Endothelial cell of umbilical vein (primary cell): ENCODE measurements at regions not wholly inside any gene's neighbourhood (a gene's known extent, or its start where the extent isn't known, plus 50 kb on each side); places are given as distances from the start of the nearest gene placed in this dataset.

ENCODE experiments used
- BruUV-seq: library from RNA; stranded (reverse); fragments of 400-500 nt; replicated peaks from 2 replicates; lab custom pipeline; 2021; lab: Mats Ljungman, UMichigan
- CTCF ChIA-PET: fragments of 300-600, 350-600 bp; sonication (Branson Sonifier 250); formaldehyde crosslinking; loops from one replicate; lab custom pipeline; 2021; ENCODE audit warnings: antibody characterized with exemption, inconsistent platforms; lab: Charles Lee
- POLR2A ChIA-PET: fragments of 300-600, 350-600 bp; sonication (Branson Sonifier 250); formaldehyde crosslinking; loops from one replicate; lab custom pipeline; 2021; ENCODE audit warnings: antibody characterized with exemption, inconsistent platforms; lab: Charles Lee
- DNase-seq: peaks from one replicate; pipeline ENCODE4 v3.0.0-alpha.2; 2011; ENCODE audit warnings: low read depth, low spot score
- FAIRE-seq: peaks from 2 replicates; lab custom pipeline; 2011; peaks lifted over from hg19 to GRCh38; lab: Jason Lieb, UNC
- H2AFZ ChIP-seq: 2 replicates; pipeline ENCODE4 v1.6.0; 2012; ENCODE audit warnings: low read depth, low read length, control low read depth, inconsistent platforms
- H3K27ac ChIP-seq: 2 replicates; pipeline ENCODE4 v1.5.1; 2011; ENCODE audit warnings: low read depth, mild to moderate bottlenecking, control low read depth, low read length, moderate library complexity; ENCODE audit not compliant: insufficient read depth
- H3K27me3 ChIP-seq, 2 experiments: 2 replicates each; pipeline versions ENCODE4 v1.6.0 to v1.6.1; 2011; ENCODE audit warnings: low read length in 2 of 2, mixed read lengths in 1 of 2; ENCODE audit not compliant: control insufficient read depth in 2 of 2, insufficient read depth in 2 of 2
- H3K36me3 ChIP-seq, 2 experiments: 2 replicates in 1 of 2; 3 replicates in 1 of 2; pipeline ENCODE4 v1.5.1; 2011; ENCODE audit warnings: low read length in 2 of 2, mild to moderate bottlenecking in 1 of 2, moderate library complexity in 1 of 2; ENCODE audit not compliant: control insufficient read depth in 2 of 2, insufficient read depth in 2 of 2; ENCODE audit errors: extremely low read depth in 1 of 2
- H3K4me1 ChIP-seq: 3 replicates; pipeline ENCODE4 v1.5.1; 2011; ENCODE audit warnings: mild to moderate bottlenecking, low read length; ENCODE audit not compliant: control insufficient read depth, insufficient read depth; ENCODE audit errors: extremely low read depth
- H3K4me2 ChIP-seq: 2 replicates; pipeline ENCODE4 v1.6.1; 2011; ENCODE audit warnings: low read length, control low read depth, mixed read lengths; ENCODE audit not compliant: insufficient read depth
- H3K4me3 ChIP-seq, 3 experiments: fragments of 200-600 bp in 1 of 3; sonication (generic), shearing (Covaris generic) in 1 of 3; replicated peaks in 1 of 3; 2 replicates each; pipeline ENCODE4 v1.5.1; 2011 to 2016; ENCODE audit warnings: control low read depth in 3 of 3, low read length in 3 of 3, mild to moderate bottlenecking in 2 of 3, inconsistent platforms in 1 of 3, low read depth in 1 of 3, moderate library complexity in 1 of 3; ENCODE audit not compliant: insufficient read depth in 1 of 3
- H3K79me2 ChIP-seq: 2 replicates; pipeline ENCODE4 v1.6.0; 2012; ENCODE audit warnings: low read length, inconsistent platforms; ENCODE audit not compliant: control insufficient read depth, insufficient read depth
- H3K9ac ChIP-seq: replicated peaks from 2 replicates; pipeline ENCODE3; 2011; ENCODE audit warnings: low read length, control low read depth; ENCODE audit not compliant: insufficient read depth; ENCODE audit errors: extremely low read depth
- H3K9me1 ChIP-seq: replicated peaks from 3 replicates; pipeline ENCODE4 v1.6.0; 2011; ENCODE audit warnings: mild to moderate bottlenecking, low read length; ENCODE audit not compliant: control insufficient read depth, insufficient read depth; ENCODE audit errors: extremely low read depth
- H3K9me3 ChIP-seq: replicated peaks from 2 replicates; pipeline ENCODE4 v1.5.1; 2012; ENCODE audit warnings: low read length, inconsistent platforms; ENCODE audit not compliant: control insufficient read depth, insufficient read depth
- H4K20me1 ChIP-seq: replicated peaks from 2 replicates; pipeline ENCODE3; 2011; ENCODE audit warnings: mild to moderate bottlenecking, low read length; ENCODE audit not compliant: control insufficient read depth, insufficient read depth; ENCODE audit errors: extremely low read depth
- EZH2 ChIP-seq: IDR thresholded peaks from 2 replicates; pipeline ENCODE4 v1.6.1; 2012; ENCODE audit warnings: borderline replicate concordance, low read depth, mild to moderate bottlenecking, moderate library complexity, low read length, inconsistent platforms; ENCODE audit not compliant: severe bottlenecking
- FOS ChIP-seq: IDR thresholded peaks from 2 replicates; pipeline ENCODE4 v1.6.1; 2011; ENCODE audit warnings: mild to moderate bottlenecking, low read length, moderate library complexity, borderline replicate concordance; ENCODE audit not compliant: insufficient read depth
- GATA2 ChIP-seq: IDR thresholded peaks from 2 replicates; pipeline ENCODE4 v1.7.0; 2011; ENCODE audit warnings: low read depth, mild to moderate bottlenecking, moderate library complexity, mixed read lengths, low read length; ENCODE audit not compliant: insufficient read length, insufficient read depth
- JUN ChIP-seq: IDR thresholded peaks from 2 replicates; pipeline ENCODE4 v1.6.1; 2011; ENCODE audit warnings: borderline replicate concordance, low read depth; ENCODE audit not compliant: insufficient read length, insufficient read depth
- MYC ChIP-seq: IDR thresholded peaks from one replicate; pipeline ENCODE4 v1.6.1; 2011; ENCODE audit warnings: mild to moderate bottlenecking, low read depth, low read length
- POLR2A ChIP-seq: IDR thresholded peaks from 2 replicates; pipeline ENCODE4 v1.6.1; 2012; ENCODE audit warnings: low read depth, mild to moderate bottlenecking, control low read depth, low read length
- POLR2AphosphoS5 ChIP-seq: IDR thresholded peaks from 2 replicates; pipeline ENCODE4 v1.6.1; 2012; ENCODE audit warnings: low read depth, mild to moderate bottlenecking, control low read depth, low read length, moderate library complexity; ENCODE audit not compliant: insufficient read depth
- dilution Hi-C: fragments of 300-500 bp; cut with MboI; formaldehyde crosslinking; loops from one replicate; pipeline ENCODE4 v1.15.0; 2019; ENCODE audit warnings: low sequenced_read_pairs; ENCODE audit not compliant: extremely low pct_ligation_motif_present
- intact Hi-C: fragments of 100-400 bp; cut with micrococcal nuclease; formaldehyde crosslinking; loops from one replicate; pipeline ENCODE4 v1.10.0; 2022
- TF ChIP-seq, protein P1 (sequence below), 2 donors: IDR thresholded peaks; 1 replicate in 1 of 2; 2 replicates in 1 of 2; pipeline ENCODE4 v1.5.1; 2011; ENCODE audit warnings: low read length in 2 of 2, mild to moderate bottlenecking in 2 of 2, moderate library complexity in 2 of 2, control low read depth in 1 of 2, inconsistent platforms in 1 of 2, low read depth in 1 of 2; ENCODE audit not compliant: insufficient read depth in 1 of 2; ENCODE audit errors: extremely low read depth in 1 of 2
- TF ChIP-seq, protein P2 (sequence below): IDR thresholded peaks from 2 replicates; pipeline ENCODE4 v1.6.1; 2011; ENCODE audit not compliant: insufficient read depth, insufficient read length

DNA sequence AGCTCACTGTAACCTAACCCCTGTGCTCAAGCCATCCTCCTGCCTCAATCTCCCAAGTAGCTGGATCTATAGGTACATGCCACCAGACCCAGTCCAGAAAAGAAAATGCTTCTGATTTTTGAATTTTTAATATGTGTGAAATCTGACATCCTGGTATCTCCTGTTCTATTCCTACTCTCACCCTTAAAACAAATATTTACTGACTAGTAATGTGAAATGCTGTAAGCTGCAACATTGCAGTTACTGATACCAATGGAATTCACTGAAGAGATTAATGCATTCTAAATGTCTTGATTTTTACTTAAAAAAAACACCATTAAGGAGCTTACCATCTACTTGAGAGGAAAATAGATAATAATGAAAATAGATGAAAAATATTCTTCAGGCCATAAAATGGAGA is 162.7 kb upstream of the TSLP start:
- Histone ChIP-seq H3K9me3 (no peaks in the 10 kb centered on the region), H3K79me2 (no peaks in the 10 kb centered on the region), H2AFZ (no peak overlapping the region), H3K4me2 (no peak overlapping the region), H3K36me3 (no peaks in the 10 kb centered on the region), H4K20me1 (no peaks in the 10 kb centered on the region), H3K4me3 (no peak overlapping the region), H3K27ac (no peak overlapping the region), H3K27me3 (no peaks in the 10 kb centered on the region), H3K4me1 (no peaks in the 10 kb centered on the region), H3K9ac (no peak overlapping the region), H3K9me1 (no peaks in the 10 kb centered on the region)
- no peak for TF ChIP-seq FOS
- TF ChIP-seq, protein P1, sequence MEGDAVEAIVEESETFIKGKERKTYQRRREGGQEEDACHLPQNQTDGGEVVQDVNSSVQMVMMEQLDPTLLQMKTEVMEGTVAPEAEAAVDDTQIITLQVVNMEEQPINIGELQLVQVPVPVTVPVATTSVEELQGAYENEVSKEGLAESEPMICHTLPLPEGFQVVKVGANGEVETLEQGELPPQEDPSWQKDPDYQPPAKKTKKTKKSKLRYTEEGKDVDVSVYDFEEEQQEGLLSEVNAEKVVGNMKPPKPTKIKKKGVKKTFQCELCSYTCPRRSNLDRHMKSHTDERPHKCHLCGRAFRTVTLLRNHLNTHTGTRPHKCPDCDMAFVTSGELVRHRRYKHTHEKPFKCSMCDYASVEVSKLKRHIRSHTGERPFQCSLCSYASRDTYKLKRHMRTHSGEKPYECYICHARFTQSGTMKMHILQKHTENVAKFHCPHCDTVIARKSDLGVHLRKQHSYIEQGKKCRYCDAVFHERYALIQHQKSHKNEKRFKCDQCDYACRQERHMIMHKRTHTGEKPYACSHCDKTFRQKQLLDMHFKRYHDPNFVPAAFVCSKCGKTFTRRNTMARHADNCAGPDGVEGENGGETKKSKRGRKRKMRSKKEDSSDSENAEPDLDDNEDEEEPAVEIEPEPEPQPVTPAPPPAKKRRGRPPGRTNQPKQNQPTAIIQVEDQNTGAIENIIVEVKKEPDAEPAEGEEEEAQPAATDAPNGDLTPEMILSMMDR (IDR thresholded peaks at IDR 0.05; ENCODE audit: extremely low read depth in 1 of 2, insufficient read depth in 1 of 2, low read depth in 1 of 2, low read length in 2 of 2): no peak
- TF ChIP-seq MYC: no peak
- TF ChIP-seq POLR2A: no peak
- TF ChIP-seq JUN: no peak
- TF ChIP-seq EZH2: no peak
- no peak for TF ChIP-seq GATA2
- TF ChIP-seq, protein P2, sequence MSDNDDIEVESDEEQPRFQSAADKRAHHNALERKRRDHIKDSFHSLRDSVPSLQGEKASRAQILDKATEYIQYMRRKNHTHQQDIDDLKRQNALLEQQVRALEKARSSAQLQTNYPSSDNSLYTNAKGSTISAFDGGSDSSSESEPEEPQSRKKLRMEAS: no peak
- TF ChIP-seq POLR2AphosphoS5: no peak
- ChIA-PET CTCF (no interaction called here), POLR2A (no interaction called here)
- FAIRE-seq (no peak), DNase-seq (no peak)
- intact Hi-C loops (no loop called here), dilution Hi-C loops (no loop called here)
- no TSS peak for BruUV-seq
